Activated T-cell treated with anti-CD3 and anti-CD28 coated beads, Interleukin-2, amount 50 U/mL, for 72 hours (primary cell): ENCODE measurements at regions not wholly inside any gene's neighbourhood (a gene's known extent, or its start where the extent isn't known, plus 50 kb on each side); places are given as distances from the start of the nearest gene placed in this dataset.

Experiments
- ATAC-seq, 2 donors: fragments of 150-1000 bp; cut with Tn5 transposase; replicated peaks in 1 of 2; 2 replicates each; pipeline ENCODE4 v1.10.0; 2021; ENCODE audit warnings: moderate library complexity in 2 of 2, mild to moderate bottlenecking in 1 of 2
- DNase-seq, 2 donors: peaks; one replicate each; pipeline ENCODE4 v3.0.0; 2021 to 2022; ENCODE audit warnings: mixed read lengths in 1 of 2
- H3K27ac Mint-ChIP-seq: one replicate; pipeline ENCODE4 v1.8.0; 2022; ENCODE audit warnings: mild to moderate bottlenecking, moderate library complexity, mixed read lengths
- H3K27me3 Mint-ChIP-seq: one replicate; pipeline ENCODE4 v1.8.0; 2022; ENCODE audit warnings: low read depth, mixed read lengths
- H3K36me3 Mint-ChIP-seq, 2 donors: one replicate each; pipeline ENCODE4 v1.8.0; 2022; ENCODE audit warnings: mixed read lengths in 2 of 2, mild to moderate bottlenecking in 1 of 2; ENCODE audit not compliant: insufficient read depth in 2 of 2
- H3K4me1 Mint-ChIP-seq: one replicate; pipeline ENCODE4 v1.8.0; 2022; ENCODE audit warnings: low read depth, mixed read lengths
- H3K4me3 Mint-ChIP-seq, 2 donors: one replicate each; pipeline ENCODE4 v1.8.0; 2022; ENCODE audit warnings: mild to moderate bottlenecking in 2 of 2, mixed read lengths in 2 of 2, moderate library complexity in 2 of 2
- H3K9me3 Mint-ChIP-seq, 2 donors: one replicate each; pipeline ENCODE4 v1.8.0; 2022; ENCODE audit warnings: mixed read lengths in 2 of 2

DNA sequence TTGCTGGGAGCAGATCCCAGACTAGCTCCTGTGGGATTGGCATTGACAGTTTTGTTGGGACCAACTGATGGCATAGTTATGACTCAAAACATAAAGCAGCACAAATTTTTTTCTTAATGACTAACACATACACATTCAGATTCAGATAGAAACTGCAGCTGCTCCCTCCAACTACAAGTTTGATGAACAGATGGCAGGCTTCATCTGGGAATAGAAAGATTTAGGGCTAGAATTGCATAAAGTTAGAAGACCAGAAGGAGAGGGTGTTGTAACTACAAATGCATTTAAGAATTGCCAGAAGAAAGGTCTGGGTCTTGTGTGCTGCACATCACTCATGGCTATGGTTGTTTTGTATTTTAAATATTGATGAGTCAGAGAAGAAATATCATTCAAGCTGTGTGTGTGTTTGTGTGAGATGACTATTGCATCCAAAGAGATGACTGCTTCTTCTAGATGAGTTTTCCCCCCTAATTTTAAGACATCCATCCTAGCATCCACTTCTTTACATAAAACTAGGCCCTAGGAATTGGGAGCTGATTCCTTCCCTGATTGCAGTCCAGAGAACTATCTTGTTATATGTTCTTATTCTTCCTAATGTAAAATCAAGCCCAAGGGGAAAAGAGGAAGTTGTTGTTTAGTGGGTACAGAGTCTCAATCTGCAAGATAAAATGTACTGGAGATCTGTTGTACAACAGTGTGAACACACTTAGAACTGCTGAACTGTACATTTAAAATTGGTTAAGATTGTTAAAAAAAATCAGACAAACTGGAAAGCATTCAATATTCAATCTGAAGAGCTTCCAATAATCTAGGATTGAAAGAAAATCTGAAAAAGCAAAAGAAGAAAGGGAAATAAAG, 175.1 kb downstream of the PARM1 start:
- Mint-ChIP-seq H3K4me1 (no peaks in the 10 kb centered on the region), H3K4me3 (no peak overlapping the region), H3K27me3 (no peaks in the 10 kb centered on the region), H3K27ac (no peak overlapping the region), H3K9me3 (peaks cover 8 to 9% of the 10 kb centered on the region in 2 donors), H3K36me3 (no peaks in the 10 kb centered on the region)
- no peak for ATAC-seq
- no peak for DNase-seq

DNA sequence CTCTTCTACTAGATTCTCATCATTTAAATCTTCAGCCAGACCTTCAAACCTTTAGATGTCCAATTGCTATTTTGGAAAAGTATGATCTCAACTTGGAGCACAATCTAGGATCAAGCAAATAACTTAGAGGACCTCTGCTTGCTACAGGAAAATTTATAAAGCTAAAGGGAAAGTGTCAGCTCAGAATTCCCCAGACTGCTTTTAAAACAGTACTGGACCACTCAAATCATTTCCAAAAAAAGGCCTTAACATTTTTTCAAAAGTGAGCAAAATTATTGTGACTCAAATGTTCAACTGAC, 169.8 kb downstream of the PARM1 start:
- ATAC-seq (no peak), DNase-seq (no peak)
- H3K27ac Mint-ChIP-seq, result no peak overlapping the region
- H3K9me3 Mint-ChIP-seq, result peaks cover 1 to 3% of the 10 kb centered on the region in 2 donors
- H3K27me3 Mint-ChIP-seq, result no peaks in the 10 kb centered on the region
- no peaks in the 10 kb centered on the region for H3K4me1 Mint-ChIP-seq
- no peaks in the 10 kb centered on the region for H3K36me3 Mint-ChIP-seq
- H3K4me3 Mint-ChIP-seq, result no peak overlapping the region

DNA sequence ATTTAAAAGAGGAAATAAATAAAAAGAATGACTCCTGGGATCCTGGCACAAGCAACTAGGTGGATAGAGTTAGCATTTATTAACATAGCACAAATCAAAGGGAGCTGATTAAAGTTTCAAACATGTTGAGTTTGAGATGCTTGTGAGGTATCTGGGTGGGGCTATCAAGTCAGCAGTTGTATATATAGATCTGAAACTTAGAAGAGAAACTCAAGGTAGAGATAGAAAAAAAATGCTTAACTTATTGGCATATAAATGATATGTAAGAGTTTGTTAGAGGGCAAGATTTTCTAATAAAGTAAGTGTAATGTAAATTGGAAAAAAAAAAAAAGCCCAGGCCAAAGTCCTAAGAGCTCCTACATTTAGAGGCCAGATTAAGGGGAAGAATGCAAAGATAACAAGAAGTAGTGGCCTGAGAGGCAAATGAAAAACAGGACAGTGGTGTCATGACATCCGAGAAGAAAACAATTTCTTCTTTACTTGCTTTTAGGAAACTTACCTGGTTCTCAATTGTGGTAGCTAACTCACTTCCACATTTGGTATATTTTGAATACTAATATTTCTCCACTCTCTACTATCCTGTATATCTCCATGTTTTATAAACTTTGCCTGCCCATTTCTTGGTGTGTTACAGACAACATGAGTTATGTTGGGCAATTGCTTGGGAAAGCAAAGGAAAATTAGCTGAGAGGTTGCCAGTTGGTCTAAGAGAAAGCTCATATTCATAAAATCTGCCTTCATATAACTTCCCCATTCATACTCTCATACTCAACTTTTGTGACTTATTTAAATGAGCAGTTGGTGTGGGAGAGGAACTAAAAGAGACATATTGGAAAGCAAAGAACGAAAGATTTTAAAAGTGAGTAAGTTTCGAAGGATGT, 169.2 kb downstream of the PARM1 start:
- H3K36me3 Mint-ChIP-seq, result peaks cover 0 to 2% of the 10 kb centered on the region in 2 donors
- DNase-seq (no peak), ATAC-seq (no peak)
- no peak overlapping the region for H3K27ac Mint-ChIP-seq
- H3K4me1 Mint-ChIP-seq, result no peaks in the 10 kb centered on the region
- H3K9me3 Mint-ChIP-seq, result peaks cover 3 to 4% of the 10 kb centered on the region in 2 donors
- H3K27me3 Mint-ChIP-seq, result no peaks in the 10 kb centered on the region
- H3K4me3 Mint-ChIP-seq, result no peak overlapping the region
